SK-N-SH treated with all-trans-retinoic acid at 6 μM for 48 hours (cell line): ENCODE measurements at regions not wholly inside any gene's neighbourhood (a gene's known extent, or its start where the extent isn't known, plus 50 kb on each side); places are given as distances from the start of the nearest gene placed in this dataset.

Experiments
- ATAC-seq: fragments of 200-7000 bp; cut with Tn5 transposase; 3 replicates; pipeline ENCODE4 v1.9.1; 2020; ENCODE audit warnings: mild to moderate bottlenecking, moderate library complexity
- ARNTL ChIP-seq: fragments of 450-650 bp; formaldehyde crosslinking; IDR thresholded peaks from 2 replicates; pipeline ENCODE4 v1.5.0; 2020; ENCODE audit warnings: low read depth, mild to moderate bottlenecking, moderate library complexity, borderline replicate concordance
- CREB5 ChIP-seq: fragments of 250-450 bp; sonication (Bioruptor Pico); IDR thresholded peaks from 2 replicates; pipeline ENCODE4 v1.5.1; 2020; ENCODE audit warnings: low read depth, mild to moderate bottlenecking, moderate library complexity
- CSDC2 ChIP-seq: fragments of 250-450 bp; sonication (Bioruptor Pico); IDR thresholded peaks from 2 replicates; pipeline ENCODE4 v1.5.0; 2020; ENCODE audit warnings: mild to moderate bottlenecking, moderate library complexity
- CSRNP3 ChIP-seq: fragments of 250-450 bp; sonication (Bioruptor Pico); IDR thresholded peaks from 2 replicates; pipeline ENCODE4 v1.5.1; 2021; ENCODE audit warnings: mild to moderate bottlenecking, moderate library complexity
- ESRRG ChIP-seq: fragments of 250-450 bp; sonication (Bioruptor Pico); IDR thresholded peaks from 2 replicates; pipeline ENCODE4 v1.6.1; 2021; ENCODE audit warnings: mild to moderate bottlenecking
- GLIS3 ChIP-seq: fragments of 250-450 bp; sonication (Bioruptor Pico); IDR thresholded peaks from 2 replicates; pipeline ENCODE4 v1.5.0; 2020; ENCODE audit warnings: mild to moderate bottlenecking, moderate library complexity
- ISL1 ChIP-seq: fragments of 250-450 bp; sonication (Bioruptor Pico); IDR thresholded peaks from 2 replicates; pipeline ENCODE4 v2.1.2; 2022; ENCODE audit warnings: mild to moderate bottlenecking, moderate library complexity
- OSR1 ChIP-seq: fragments of 250-450 bp; sonication (Bioruptor Pico); IDR thresholded peaks from 2 replicates; pipeline ENCODE4 v1.8.0; 2022; ENCODE audit warnings: moderate library complexity, mild to moderate bottlenecking, inconsistent platforms
- PATZ1 ChIP-seq: fragments of 250-450 bp; sonication (Bioruptor Pico); IDR thresholded peaks from 2 replicates; pipeline ENCODE4 v1.8.0; 2020; ENCODE audit warnings: mild to moderate bottlenecking, moderate library complexity, borderline replicate concordance
- POU6F1 ChIP-seq: fragments of 250-450 bp; sonication (Bioruptor Pico); IDR thresholded peaks from 2 replicates; pipeline ENCODE4 v1.8.0; 2021; ENCODE audit warnings: low read depth, mild to moderate bottlenecking, moderate library complexity, borderline replicate concordance
- PPARA ChIP-seq: fragments of 250-450 bp; sonication (Bioruptor Pico); IDR thresholded peaks from 2 replicates; pipeline ENCODE4 v1.5.0; 2020; ENCODE audit warnings: mild to moderate bottlenecking, borderline replicate concordance
- RARB ChIP-seq: fragments of 250-450 bp; sonication (Bioruptor Pico); IDR thresholded peaks from 2 replicates; pipeline ENCODE4 v1.8.0; 2021; ENCODE audit warnings: mild to moderate bottlenecking, moderate library complexity
- SNAI2 ChIP-seq: fragments of 250-450 bp; sonication (Bioruptor Pico); IDR thresholded peaks from 2 replicates; pipeline ENCODE4 v1.5.0; 2020; ENCODE audit warnings: mild to moderate bottlenecking, moderate library complexity
- TCF4 ChIP-seq: fragments of 250-450 bp; sonication (Bioruptor Pico); IDR thresholded peaks from 2 replicates; pipeline ENCODE4 v1.8.0; 2021; ENCODE audit warnings: mild to moderate bottlenecking, moderate library complexity, borderline replicate concordance
- TOX ChIP-seq: fragments of 250-450 bp; sonication (Bioruptor Pico); IDR thresholded peaks from 2 replicates; pipeline ENCODE4 v1.8.0; 2021; ENCODE audit warnings: mild to moderate bottlenecking, moderate library complexity, borderline replicate concordance
- TSHZ2 ChIP-seq: fragments of 250-450 bp; sonication (Bioruptor Pico); IDR thresholded peaks from 2 replicates; pipeline ENCODE4 v1.5.0; 2020; ENCODE audit warnings: mild to moderate bottlenecking, moderate library complexity
- ZC3H10 ChIP-seq: fragments of 250-450 bp; sonication (Bioruptor Pico); IDR thresholded peaks from 2 replicates; pipeline ENCODE4 v1.5.1; 2021; ENCODE audit warnings: mild to moderate bottlenecking, moderate library complexity
- ZFP3 ChIP-seq: fragments of 250-450 bp; sonication (Bioruptor Pico); IDR thresholded peaks from 2 replicates; pipeline ENCODE4 v1.5.0; 2020; ENCODE audit warnings: mild to moderate bottlenecking, moderate library complexity
- ZNF565 ChIP-seq: fragments of 450-650 bp; formaldehyde crosslinking; conservative IDR thresholded peaks from 2 replicates; pipeline ENCODE4 v1.5.0; 2020; ENCODE audit warnings: low read depth, mild to moderate bottlenecking, moderate library complexity
- ZNF70 ChIP-seq: fragments of 450-650 bp; formaldehyde crosslinking; IDR thresholded peaks from 2 replicates; pipeline ENCODE4 v1.5.0; 2020; ENCODE audit warnings: mild to moderate bottlenecking, moderate library complexity
- ZNF8 ChIP-seq: fragments of 450-650 bp; formaldehyde crosslinking; IDR thresholded peaks from 2 replicates; pipeline ENCODE4 v1.5.0; 2020; ENCODE audit warnings: mild to moderate bottlenecking, moderate library complexity

- TF ChIP-seq PATZ1 (CRISPR knock-in tag) (no peak), PPARA (CRISPR knock-in tag) (no peak), ZNF565 (no peak), RARB (CRISPR knock-in tag) (no peak), GLIS3 (CRISPR knock-in tag) (no peak), SNAI2 (no peak), TOX (CRISPR knock-in tag) (no peak), ESRRG (CRISPR knock-in tag) (no peak), ISL1 (CRISPR knock-in tag) (no peak), CSRNP3 (CRISPR knock-in tag) (no peak), TCF4 (CRISPR knock-in tag) (no peak), ZC3H10 (no peak)
- ATAC-seq, result no peak
Measured at GRCh38 chr6:84976526-84977362, 212.3 kb upstream of the TBX18 start.

- ATAC-seq, result no peak
- TF ChIP-seq ISL1 (CRISPR knock-in tag), result no peak
- TF ChIP-seq CSDC2 (CRISPR knock-in tag), result no peak
- no peak for TF ChIP-seq ZFP3 (CRISPR knock-in tag)
- no peak for TF ChIP-seq GLIS3 (CRISPR knock-in tag)
- TF ChIP-seq ARNTL (CRISPR knock-in tag), result no peak
- TF ChIP-seq ZNF8 (CRISPR knock-in tag), result no peak
- no peak for TF ChIP-seq POU6F1
- no peak for TF ChIP-seq PATZ1 (CRISPR knock-in tag)
- no peak for TF ChIP-seq TSHZ2 (CRISPR knock-in tag)
- no peak for TF ChIP-seq CREB5
- TF ChIP-seq PPARA (CRISPR knock-in tag), result no peak
- no peak for TF ChIP-seq ZC3H10
- TF ChIP-seq OSR1 (CRISPR knock-in tag), result no peak
- no peak for TF ChIP-seq SNAI2
- TF ChIP-seq TOX (CRISPR knock-in tag), result no peak
- TF ChIP-seq ESRRG (CRISPR knock-in tag), result no peak
- TF ChIP-seq ZNF70 (CRISPR knock-in tag), result no peak
- TF ChIP-seq, all 23 proteins: peak for 0
Measured at GRCh38 chr6:84975316-84975715, 210.9 kb upstream of the TBX18 start.
